AG08396 (cell line): ENCODE measurements at regions not wholly inside any gene's neighbourhood (a gene's known extent, or its start where the extent isn't known, plus 50 kb on each side); places are given as distances from the start of the nearest gene placed in this dataset.
"Not testable (repeated sequence)": the region's sequence is repeated elsewhere in the genome, so short reads cannot be mapped to it uniquely, and the experiment has no call there.

Source experiments
- DNase-seq: peaks from one replicate; pipeline ENCODE4 v3.0.0; 2012; ENCODE audit warnings: low spot score, mixed read lengths

GRCh38 chr13:111064661-111065060, 50.4 kb upstream of the ARHGEF7 start:
- DNase-seq: no peak

GRCh38 chr13:111062966-111063365, 52.1 kb upstream of the ARHGEF7 start:
- DNase-seq: no peak

- no peak for DNase-seq
These were observed 52.8 kb upstream of the ARHGEF7 start for GRCh38 chr13:111062305-111062704.

GRCh38 chr13:111061358-111062045, 53.6 kb upstream of the ARHGEF7 start:
- no peak for DNase-seq

- no peak for DNase-seq
These were observed 54.7 kb upstream of the ARHGEF7 start for GRCh38 chr13:111060237-111060919.

- no peak for DNase-seq
These were observed 56.2 kb upstream of the ARHGEF7 start for GRCh38 chr13:111058796-111059506.

- DNase-seq: not testable (repeated sequence)
These were observed 56.8 kb upstream of the ARHGEF7 start for GRCh38 chr13:111058339-111058738.

GRCh38 chr13:111051726-111052232, 63.3 kb upstream of the ARHGEF7 start:
- not testable (repeated sequence) for DNase-seq

- no peak for DNase-seq
These were observed 63.9 kb upstream of the ARHGEF7 start for GRCh38 chr13:111051041-111051725.

- DNase-seq: no peak
These were observed 64.6 kb upstream of the ARHGEF7 start for GRCh38 chr13:111050539-111050879.

- no peak for DNase-seq
These were observed 65.1 kb upstream of the ARHGEF7 start for GRCh38 chr13:111049791-111050538.

- DNase-seq: no peak
These were observed 66.7 kb upstream of the ARHGEF7 start for GRCh38 chr13:111048387-111048786.

- no peak for DNase-seq
These were observed 67.8 kb upstream of the ARHGEF7 start for GRCh38 chr13:111047326-111047725.

- DNase-seq: no peak
These were observed 68.4 kb upstream of the ARHGEF7 start for GRCh38 chr13:111046590-111047141.

- DNase-seq: no peak
These were observed 69.9 kb upstream of the ARHGEF7 start for GRCh38 chr13:111045170-111045569.

GRCh38 chr13:111044087-111044830, 70.9 kb upstream of the ARHGEF7 start:
- DNase-seq: no peak

GRCh38 chr13:111043575-111043982, 71.5 kb upstream of the ARHGEF7 start:
- no peak for DNase-seq

- DNase-seq: no peak
These were observed 72.4 kb upstream of the ARHGEF7 start for GRCh38 chr13:111042661-111043226.

GRCh38 chr13:111040830-111041229, 74.3 kb upstream of the ARHGEF7 start:
- no peak for DNase-seq

GRCh38 chr13:111039735-111040134, 75.4 kb upstream of the ARHGEF7 start:
- DNase-seq: no peak
